T-helper 17 cell (primary cell): ENCODE measurements at regions not wholly inside any gene's neighbourhood (a gene's known extent, or its start where the extent isn't known, plus 50 kb on each side); places are given as distances from the start of the nearest gene placed in this dataset.
"Not testable (repeated sequence)": the region's sequence is repeated elsewhere in the genome, so short reads cannot be mapped to it uniquely, and the experiment has no call there.

Source experiments
- ATAC-seq: fragments of 150-1000 bp; cut with Tn5 transposase; 2 replicates; pipeline ENCODE4 v1.10.0; 2021; ENCODE audit warnings: mild to moderate bottlenecking, moderate library complexity
- DNase-seq, 3 donors: peaks; one replicate each; pipeline versions ENCODE4 v3.0.0 to v3.0.0-alpha.2; 2020 to 2021
- H3K9me3 ChIP-seq: one replicate; pipeline ENCODE4 v1.7.0; 2013; ENCODE audit warnings: low read length, mild to moderate bottlenecking; ENCODE audit not compliant: control insufficient read depth, poor library complexity, severe bottlenecking
- H3K27ac Mint-ChIP-seq: one replicate; pipeline ENCODE4 v1.8.0; 2022; ENCODE audit warnings: mild to moderate bottlenecking, moderate library complexity, mixed read lengths
- H3K27me3 Mint-ChIP-seq: one replicate; pipeline ENCODE4 v1.8.0; 2022; ENCODE audit warnings: mixed read lengths
- H3K36me3 Mint-ChIP-seq: one replicate; pipeline ENCODE4 v1.8.0; 2022; ENCODE audit warnings: low read depth, mixed read lengths
- H3K4me1 Mint-ChIP-seq: one replicate; pipeline ENCODE4 v1.8.0; 2022; ENCODE audit warnings: mild to moderate bottlenecking, mixed read lengths
- H3K4me3 Mint-ChIP-seq: one replicate; pipeline ENCODE4 v1.8.0; 2022; ENCODE audit warnings: mild to moderate bottlenecking, moderate library complexity, mixed read lengths

- H3K4me1 Mint-ChIP-seq: no peaks in the 10 kb centered on the region
- H3K4me3 Mint-ChIP-seq: no peak overlapping the region
- H3K27me3 Mint-ChIP-seq: no peaks in the 10 kb centered on the region
- H3K27ac Mint-ChIP-seq: no peak overlapping the region
- no peak for DNase-seq
- no peaks in the 10 kb centered on the region for H3K36me3 Mint-ChIP-seq
- H3K9me3 ChIP-seq: no peaks in the 10 kb centered on the region
- no peak for ATAC-seq
Observed at GRCh38 chr7:46107610-46108217, 186.6 kb upstream of the IGFBP3 start.

GRCh38 chr7:46100521-46100920, 179.4 kb upstream of the IGFBP3 start:
- H3K4me3 Mint-ChIP-seq: no peak overlapping the region
- no peaks in the 10 kb centered on the region for H3K9me3 ChIP-seq
- no peaks in the 10 kb centered on the region for H3K4me1 Mint-ChIP-seq
- H3K27ac Mint-ChIP-seq: no peak overlapping the region
- no peaks in the 10 kb centered on the region for H3K27me3 Mint-ChIP-seq
- DNase-seq (no peak), ATAC-seq (no peak)
- H3K36me3 Mint-ChIP-seq: no peaks in the 10 kb centered on the region

- Mint-ChIP-seq H3K4me1 (no peaks in the 10 kb centered on the region), H3K4me3 (no peak overlapping the region), H3K27me3 (no peaks in the 10 kb centered on the region), H3K36me3 (no peaks in the 10 kb centered on the region), H3K27ac (no peak overlapping the region)
- ATAC-seq (no peak), DNase-seq (no peak)
- H3K9me3 ChIP-seq: no peaks in the 10 kb centered on the region
Observed at GRCh38 chr7:46099076-46099475, 178.0 kb upstream of the IGFBP3 start.

- Mint-ChIP-seq H3K27ac (no peak overlapping the region), H3K36me3 (no peaks in the 10 kb centered on the region), H3K27me3 (no peaks in the 10 kb centered on the region), H3K4me1 (no peaks in the 10 kb centered on the region), H3K4me3 (no peak overlapping the region)
- ATAC-seq (no peak), DNase-seq (no peak)
- H3K9me3 ChIP-seq: no peaks in the 10 kb centered on the region
Observed at GRCh38 chr7:46091071-46091470, 170.0 kb upstream of the IGFBP3 start.

GRCh38 chr7:46089281-46089680, 168.2 kb upstream of the IGFBP3 start:
- Mint-ChIP-seq H3K27ac (no peak overlapping the region), H3K4me3 (no peak overlapping the region), H3K27me3 (no peaks in the 10 kb centered on the region), H3K4me1 (no peaks in the 10 kb centered on the region), H3K36me3 (no peaks in the 10 kb centered on the region)
- DNase-seq (no peak), ATAC-seq (no peak)
- no peaks in the 10 kb centered on the region for H3K9me3 ChIP-seq

- not testable (repeated sequence) for H3K36me3 Mint-ChIP-seq, H3K27ac Mint-ChIP-seq, ATAC-seq, H3K9me3 ChIP-seq, DNase-seq, H3K27me3 Mint-ChIP-seq, H3K4me3 Mint-ChIP-seq, H3K4me1 Mint-ChIP-seq
Observed at GRCh38 chr7:46088486-46088885, 167.4 kb upstream of the IGFBP3 start.

GRCh38 chr7:46080595-46081159, 159.6 kb upstream of the IGFBP3 start:
- H3K27ac Mint-ChIP-seq: no peak overlapping the region
- DNase-seq: no peak
- no peaks in the 10 kb centered on the region for H3K27me3 Mint-ChIP-seq
- no peaks in the 10 kb centered on the region for H3K36me3 Mint-ChIP-seq
- ATAC-seq: no peak
- H3K4me3 Mint-ChIP-seq: no peak overlapping the region
- H3K9me3 ChIP-seq: no peaks in the 10 kb centered on the region
- no peaks in the 10 kb centered on the region for H3K4me1 Mint-ChIP-seq

GRCh38 chr7:46079421-46079820, 158.3 kb upstream of the IGFBP3 start:
- DNase-seq (no peak), ATAC-seq (no peak)
- Mint-ChIP-seq H3K27me3 (no peaks in the 10 kb centered on the region), H3K36me3 (no peaks in the 10 kb centered on the region), H3K4me3 (no peak overlapping the region), H3K27ac (no peak overlapping the region), H3K4me1 (no peaks in the 10 kb centered on the region)
- no peaks in the 10 kb centered on the region for H3K9me3 ChIP-seq

GRCh38 chr7:46076527-46076926, 155.5 kb upstream of the IGFBP3 start:
- no peak overlapping the region for H3K27ac Mint-ChIP-seq
- no peaks in the 10 kb centered on the region for H3K36me3 Mint-ChIP-seq
- no peaks in the 10 kb centered on the region for H3K4me1 Mint-ChIP-seq
- no peak overlapping the region for H3K4me3 Mint-ChIP-seq
- no peak for DNase-seq
- H3K27me3 Mint-ChIP-seq: no peaks in the 10 kb centered on the region
- H3K9me3 ChIP-seq: no peaks in the 10 kb centered on the region
- no peak for ATAC-seq

GRCh38 chr7:46072722-46073121, 151.7 kb upstream of the IGFBP3 start:
- Mint-ChIP-seq H3K27ac (no peak overlapping the region), H3K36me3 (no peaks in the 10 kb centered on the region), H3K27me3 (no peaks in the 10 kb centered on the region), H3K4me3 (no peak overlapping the region), H3K4me1 (no peaks in the 10 kb centered on the region)
- DNase-seq (no peak), ATAC-seq (no peak)
- no peaks in the 10 kb centered on the region for H3K9me3 ChIP-seq

GRCh38 chr7:46071601-46072000, 150.5 kb upstream of the IGFBP3 start:
- H3K27me3 Mint-ChIP-seq: no peaks in the 10 kb centered on the region
- H3K4me1 Mint-ChIP-seq: no peaks in the 10 kb centered on the region
- ATAC-seq (no peak), DNase-seq (no peak)
- no peak overlapping the region for H3K4me3 Mint-ChIP-seq
- no peaks in the 10 kb centered on the region for H3K9me3 ChIP-seq
- H3K27ac Mint-ChIP-seq: no peak overlapping the region
- no peaks in the 10 kb centered on the region for H3K36me3 Mint-ChIP-seq

- H3K27me3 Mint-ChIP-seq: no peaks in the 10 kb centered on the region
Observed at GRCh38 chr7:46071076-46071475, 150.0 kb upstream of the IGFBP3 start.

GRCh38 chr7:46068159-46068558, 147.1 kb upstream of the IGFBP3 start:
- H3K9me3 ChIP-seq: no peaks in the 10 kb centered on the region
- H3K36me3 Mint-ChIP-seq: no peaks in the 10 kb centered on the region
- H3K27me3 Mint-ChIP-seq: no peaks in the 10 kb centered on the region
- no peaks in the 10 kb centered on the region for H3K4me1 Mint-ChIP-seq
- no peak overlapping the region for H3K4me3 Mint-ChIP-seq
- H3K27ac Mint-ChIP-seq: no peak overlapping the region
- DNase-seq (no peak), ATAC-seq (no peak)

More at GRCh38 chr7:46071076-46071475, 150.0 kb upstream of the IGFBP3 start:
- Mint-ChIP-seq H3K4me1 (no peaks in the 10 kb centered on the region), H3K36me3 (no peaks in the 10 kb centered on the region), H3K27ac (no peak overlapping the region), H3K4me3 (no peak overlapping the region)
- H3K9me3 ChIP-seq: no peaks in the 10 kb centered on the region
- no peak for DNase-seq
- no peak for ATAC-seq

GRCh38 chr7:46059308-46060020, 138.4 kb upstream of the IGFBP3 start:
- no peaks in the 10 kb centered on the region for H3K4me1 Mint-ChIP-seq
- DNase-seq (no peak), ATAC-seq (no peak)
- H3K4me3 Mint-ChIP-seq: no peak overlapping the region
- no peaks in the 10 kb centered on the region for H3K36me3 Mint-ChIP-seq
- H3K27ac Mint-ChIP-seq: no peak overlapping the region
- H3K27me3 Mint-ChIP-seq: no peaks in the 10 kb centered on the region
- no peaks in the 10 kb centered on the region for H3K9me3 ChIP-seq
